NB4 (cell line): ENCODE measurements at regions not wholly inside any gene's neighbourhood (a gene's known extent, or its start where the extent isn't known, plus 50 kb on each side); places are given as distances from the start of the nearest gene placed in this dataset.

ENCODE experiments used
- DNase-seq: peaks from one replicate; pipeline ENCODE4 v3.0.0; 2010; ENCODE audit warnings: low read depth
- H3K4me3 ChIP-seq: one replicate; pipeline ENCODE4 v1.5.1; 2011; ENCODE audit warnings: mild to moderate bottlenecking, low read depth, low read length, moderate library complexity
- MYC ChIP-seq: IDR thresholded peaks from 2 replicates; pipeline ENCODE4 v1.6.1; 2011; ENCODE audit warnings: low read depth, low read length
- POLR2A ChIP-seq: IDR thresholded peaks from 2 replicates; pipeline ENCODE4 v1.6.1; 2011; ENCODE audit warnings: mild to moderate bottlenecking; ENCODE audit not compliant: insufficient read length; ENCODE audit errors: extremely low read depth
- TF ChIP-seq, protein P1 (sequence below): IDR thresholded peaks from one replicate; pipeline ENCODE4 v1.5.1; 2012; ENCODE audit warnings: low read depth, low read length
- TF ChIP-seq, protein P2 (sequence below): IDR thresholded peaks from 2 replicates; pipeline ENCODE4 v1.6.1; 2011; ENCODE audit warnings: low read depth, low read length

DNA sequence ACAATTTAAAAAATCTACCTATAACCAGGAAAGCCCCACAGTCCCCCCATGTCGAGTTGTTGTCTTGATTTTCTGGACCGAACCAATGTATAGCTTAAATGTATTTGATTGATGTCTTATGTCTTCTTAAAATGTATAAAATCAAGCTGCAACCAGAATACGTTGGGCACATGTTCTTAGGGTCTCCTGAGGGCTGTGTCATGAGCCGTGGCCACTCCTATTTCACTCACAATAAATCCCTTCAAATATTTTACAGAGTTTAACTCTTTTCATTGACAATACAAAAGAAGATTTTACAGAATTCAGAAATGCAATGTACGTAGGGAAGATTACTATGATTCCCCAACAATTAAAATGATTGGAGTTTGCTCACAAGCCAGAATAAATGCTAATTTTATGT, 428.7 kb upstream of the RAG2 start:
- TF ChIP-seq MYC (no peak), POLR2A (no peak)
- TF ChIP-seq, protein P1, sequence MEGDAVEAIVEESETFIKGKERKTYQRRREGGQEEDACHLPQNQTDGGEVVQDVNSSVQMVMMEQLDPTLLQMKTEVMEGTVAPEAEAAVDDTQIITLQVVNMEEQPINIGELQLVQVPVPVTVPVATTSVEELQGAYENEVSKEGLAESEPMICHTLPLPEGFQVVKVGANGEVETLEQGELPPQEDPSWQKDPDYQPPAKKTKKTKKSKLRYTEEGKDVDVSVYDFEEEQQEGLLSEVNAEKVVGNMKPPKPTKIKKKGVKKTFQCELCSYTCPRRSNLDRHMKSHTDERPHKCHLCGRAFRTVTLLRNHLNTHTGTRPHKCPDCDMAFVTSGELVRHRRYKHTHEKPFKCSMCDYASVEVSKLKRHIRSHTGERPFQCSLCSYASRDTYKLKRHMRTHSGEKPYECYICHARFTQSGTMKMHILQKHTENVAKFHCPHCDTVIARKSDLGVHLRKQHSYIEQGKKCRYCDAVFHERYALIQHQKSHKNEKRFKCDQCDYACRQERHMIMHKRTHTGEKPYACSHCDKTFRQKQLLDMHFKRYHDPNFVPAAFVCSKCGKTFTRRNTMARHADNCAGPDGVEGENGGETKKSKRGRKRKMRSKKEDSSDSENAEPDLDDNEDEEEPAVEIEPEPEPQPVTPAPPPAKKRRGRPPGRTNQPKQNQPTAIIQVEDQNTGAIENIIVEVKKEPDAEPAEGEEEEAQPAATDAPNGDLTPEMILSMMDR: no peak
- TF ChIP-seq, protein P2, sequence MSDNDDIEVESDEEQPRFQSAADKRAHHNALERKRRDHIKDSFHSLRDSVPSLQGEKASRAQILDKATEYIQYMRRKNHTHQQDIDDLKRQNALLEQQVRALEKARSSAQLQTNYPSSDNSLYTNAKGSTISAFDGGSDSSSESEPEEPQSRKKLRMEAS: no peak
- no peak overlapping the region for H3K4me3 ChIP-seq
- DNase-seq: no peak

DNA sequence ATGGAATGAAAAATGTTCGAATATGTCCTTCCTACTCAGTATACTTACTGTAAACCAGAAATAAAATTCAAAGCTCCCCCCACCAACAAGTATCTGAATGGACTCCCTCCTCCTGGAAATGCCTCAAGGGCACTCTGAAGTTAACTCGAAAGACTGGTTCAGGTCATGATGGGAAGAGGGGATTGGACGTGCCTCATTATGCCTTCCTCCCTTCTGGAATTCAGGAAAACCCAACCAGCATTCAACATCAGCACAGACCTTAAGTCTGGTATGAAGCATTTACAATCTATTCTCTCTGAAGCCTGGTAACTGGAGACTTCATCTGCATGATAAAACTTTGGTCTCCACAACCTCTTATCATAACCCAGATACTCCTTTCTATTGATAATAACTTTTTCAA, 428.3 kb upstream of the RAG2 start:
- TF ChIP-seq MYC: no peak
- DNase-seq: no peak
- H3K4me3 ChIP-seq: no peak overlapping the region

DNA sequence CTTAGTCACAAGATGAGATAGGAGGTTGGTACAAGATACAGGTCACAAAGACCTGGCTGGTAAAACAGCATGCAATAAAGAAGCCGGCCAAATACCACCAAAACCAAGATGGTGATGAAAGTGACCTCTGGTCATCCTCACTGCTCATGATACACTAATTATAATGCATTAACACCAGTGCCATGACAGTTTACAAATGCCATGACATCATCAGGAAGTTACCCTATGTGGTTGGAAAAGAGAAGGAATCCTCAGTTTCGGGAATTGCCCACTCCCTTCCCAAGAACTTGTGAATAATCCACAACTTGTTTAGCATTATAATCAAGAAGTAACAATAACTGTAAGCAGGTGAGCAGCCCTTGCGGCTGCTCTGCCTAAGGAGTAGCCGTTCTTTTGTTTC, 408.5 kb upstream of the RAG2 start:
- TF ChIP-seq MYC: no peak
- TF ChIP-seq, protein P2: no peak
- TF ChIP-seq, protein P1: no peak
- no peak for TF ChIP-seq POLR2A
- H3K4me3 ChIP-seq: no peak overlapping the region
- DNase-seq: no peak

- TF ChIP-seq, protein P1: no peak
- TF ChIP-seq, protein P2: no peak
- TF ChIP-seq MYC (no peak), POLR2A (no peak)
- H3K4me3 ChIP-seq: no peak overlapping the region
Measured at GRCh38 chr11:37002831-37003230, 404.8 kb upstream of the RAG2 start.

DNA sequence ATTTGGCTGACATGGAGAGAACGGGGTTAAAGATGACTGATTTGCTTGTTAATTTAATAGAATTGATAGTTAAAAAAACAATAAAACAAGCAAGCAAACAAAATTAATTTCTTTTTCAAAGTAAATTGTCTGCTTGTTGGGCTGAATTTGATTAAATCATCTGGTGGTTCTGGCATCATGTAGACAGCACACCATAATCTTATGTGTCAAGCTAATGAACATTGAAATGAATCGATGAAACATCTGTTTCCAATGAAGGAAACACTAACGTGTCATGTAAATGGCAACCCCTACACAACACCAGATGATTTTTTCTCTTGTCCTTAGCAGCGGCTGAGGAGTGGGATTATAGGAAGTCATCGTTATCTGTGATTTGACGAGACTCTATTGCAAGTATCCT, 399.6 kb upstream of the RAG2 start:
- no peak for DNase-seq
- TF ChIP-seq MYC (no peak), POLR2A (no peak)
- TF ChIP-seq, protein P2: no peak
- TF ChIP-seq, protein P1: no peak
- H3K4me3 ChIP-seq: no peak overlapping the region

More at GRCh38 chr11:37002831-37003230, 404.8 kb upstream of the RAG2 start:
- no peak for DNase-seq

DNA sequence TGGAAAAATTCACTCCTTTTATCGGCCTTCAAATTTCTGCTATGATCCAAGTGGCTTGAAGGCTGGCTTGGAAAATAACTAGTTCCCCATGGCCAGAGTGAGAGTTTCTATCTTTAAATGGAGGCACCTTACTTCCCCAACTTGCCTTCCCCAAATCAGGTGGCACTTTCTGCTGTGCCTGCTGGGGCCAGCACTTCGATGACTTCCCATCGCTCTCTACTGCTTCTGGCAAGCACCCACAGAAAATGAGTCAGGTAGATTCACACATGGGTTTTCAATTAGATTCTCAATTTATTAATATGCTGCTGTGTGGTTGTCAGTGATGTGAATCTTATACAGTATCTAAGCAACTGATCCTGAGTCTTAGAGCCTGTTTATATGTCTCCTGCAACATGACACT, 398.8 kb upstream of the RAG2 start:
- DNase-seq: no peak
- no peak overlapping the region for H3K4me3 ChIP-seq
- TF ChIP-seq, protein P1: no peak
- TF ChIP-seq, protein P2: no peak
- TF ChIP-seq MYC: no peak
- TF ChIP-seq POLR2A: no peak
